LNCaP clone FGC (cell line): ENCODE measurements at regions not wholly inside any gene's neighbourhood (a gene's known extent, or its start where the extent isn't known, plus 50 kb on each side); places are given as distances from the start of the nearest gene placed in this dataset.
A peak's percentile ranks its signal among the peaks of the same experiment; 100 is the strongest.

Source experiments
- DNase-seq: peaks from one replicate; pipeline ENCODE4 v3.0.0-alpha.2; 2011; ENCODE audit warnings: low read depth
- H3K4me3 ChIP-seq: 2 replicates; pipeline ENCODE4 v1.5.1; 2011; ENCODE audit warnings: mild to moderate bottlenecking, low read depth, low read length, control low read depth
- TF ChIP-seq, protein P1 (sequence below): IDR thresholded peaks from 2 replicates; pipeline ENCODE4 v1.5.1; 2012; ENCODE audit warnings: mild to moderate bottlenecking; ENCODE audit not compliant: control insufficient read depth, insufficient read depth; ENCODE audit errors: extremely low read depth

DNA sequence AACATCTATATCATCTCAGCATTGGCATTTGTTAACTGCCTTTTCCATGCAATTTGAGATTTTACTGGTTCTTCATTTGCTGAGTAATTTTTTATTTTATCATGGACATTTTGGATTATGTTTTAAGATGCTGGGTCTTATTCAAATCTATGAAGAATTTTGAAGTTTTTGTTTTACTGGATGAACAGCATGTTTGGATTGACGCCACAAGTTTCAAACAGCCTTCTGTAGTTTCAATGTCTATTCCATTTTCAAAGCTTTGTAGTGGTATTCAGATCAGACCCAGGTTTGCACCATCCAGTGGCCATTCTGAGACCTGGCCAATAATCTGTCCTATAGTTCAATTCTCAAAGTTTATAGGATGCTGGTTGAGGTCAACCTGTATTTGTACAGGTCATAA is 148.4 kb upstream of the STMND1 start:
- TF ChIP-seq, protein P1, sequence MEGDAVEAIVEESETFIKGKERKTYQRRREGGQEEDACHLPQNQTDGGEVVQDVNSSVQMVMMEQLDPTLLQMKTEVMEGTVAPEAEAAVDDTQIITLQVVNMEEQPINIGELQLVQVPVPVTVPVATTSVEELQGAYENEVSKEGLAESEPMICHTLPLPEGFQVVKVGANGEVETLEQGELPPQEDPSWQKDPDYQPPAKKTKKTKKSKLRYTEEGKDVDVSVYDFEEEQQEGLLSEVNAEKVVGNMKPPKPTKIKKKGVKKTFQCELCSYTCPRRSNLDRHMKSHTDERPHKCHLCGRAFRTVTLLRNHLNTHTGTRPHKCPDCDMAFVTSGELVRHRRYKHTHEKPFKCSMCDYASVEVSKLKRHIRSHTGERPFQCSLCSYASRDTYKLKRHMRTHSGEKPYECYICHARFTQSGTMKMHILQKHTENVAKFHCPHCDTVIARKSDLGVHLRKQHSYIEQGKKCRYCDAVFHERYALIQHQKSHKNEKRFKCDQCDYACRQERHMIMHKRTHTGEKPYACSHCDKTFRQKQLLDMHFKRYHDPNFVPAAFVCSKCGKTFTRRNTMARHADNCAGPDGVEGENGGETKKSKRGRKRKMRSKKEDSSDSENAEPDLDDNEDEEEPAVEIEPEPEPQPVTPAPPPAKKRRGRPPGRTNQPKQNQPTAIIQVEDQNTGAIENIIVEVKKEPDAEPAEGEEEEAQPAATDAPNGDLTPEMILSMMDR, result no peak
- H3K4me3 ChIP-seq, result no peak overlapping the region
- DNase-seq, result no peak

DNA sequence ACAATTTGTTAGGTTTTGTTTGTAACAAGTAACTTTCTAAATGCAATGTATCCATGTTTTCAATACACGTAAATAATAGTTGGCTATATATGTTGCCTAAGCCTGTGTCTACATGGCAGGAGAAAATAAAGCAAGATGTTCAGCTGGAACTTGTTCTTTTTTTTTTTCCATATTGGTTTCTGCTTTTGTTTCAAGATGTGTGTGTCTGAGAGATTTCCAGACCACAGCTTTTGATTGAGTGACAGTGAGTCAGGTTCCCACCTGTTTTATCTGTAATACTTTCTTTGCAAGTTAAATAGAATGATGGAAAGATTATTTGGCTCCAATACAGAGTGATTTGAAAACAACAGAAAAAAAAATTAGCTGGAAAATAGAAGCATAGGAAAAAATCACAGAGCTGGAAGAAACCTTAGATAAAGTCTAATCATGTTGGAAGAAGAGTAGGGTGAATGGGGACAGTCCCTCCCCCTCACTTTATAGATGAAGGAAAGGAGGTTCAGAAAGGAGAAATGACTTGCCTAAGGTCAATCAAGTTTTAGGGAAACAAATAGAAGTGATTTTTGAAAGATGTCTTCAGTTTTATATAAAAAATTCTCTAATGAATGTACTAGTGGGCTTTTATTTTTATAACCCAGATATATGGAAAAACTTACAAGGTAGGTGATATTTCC is 150.9 kb upstream of the STMND1 start:
- DNase-seq, result no peak
- TF ChIP-seq, protein P1, result no peak

DNA sequence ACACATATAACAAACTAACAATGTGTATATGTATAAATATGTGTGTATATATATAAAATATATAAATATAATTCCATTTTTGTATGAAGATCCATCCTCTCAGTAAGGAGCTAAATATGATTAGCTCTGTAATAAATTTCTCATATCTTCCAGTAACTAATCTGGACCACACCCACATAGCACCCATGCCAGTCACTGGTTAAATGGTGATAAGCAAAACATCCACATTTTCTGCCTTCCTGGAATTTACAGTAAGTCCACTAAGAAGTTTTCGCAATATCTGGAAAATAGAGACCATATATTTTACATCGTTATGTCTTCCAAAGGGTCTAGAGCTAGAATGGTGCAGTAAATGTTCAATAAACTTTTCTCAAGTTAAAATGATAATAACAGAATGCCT is 151.5 kb upstream of the STMND1 start:
- TF ChIP-seq, protein P1, result no peak
- no peak for DNase-seq
- H3K4me3 ChIP-seq, result no peak overlapping the region

More for the DNA sequence above, 150.9 kb upstream of the STMND1 start:
- H3K4me3 ChIP-seq, result no peak overlapping the region

DNA sequence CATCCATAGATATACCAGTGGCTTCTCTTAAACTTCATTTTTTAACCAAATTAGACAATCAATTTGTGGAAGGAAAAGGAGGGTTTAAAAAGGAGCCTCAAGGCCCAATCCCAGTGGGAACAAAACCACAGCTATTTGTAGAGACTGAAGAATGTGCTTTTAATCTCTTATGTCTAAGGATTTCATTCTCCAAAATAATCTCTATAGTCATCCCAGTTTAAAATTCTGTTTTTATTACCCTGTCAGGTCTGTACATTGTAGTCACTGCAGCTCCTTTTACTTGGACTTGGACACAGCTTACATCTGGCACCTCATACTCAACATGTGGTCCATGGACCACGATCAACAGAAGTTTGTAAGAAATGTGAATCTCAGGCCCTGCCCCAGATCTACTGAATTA is 152.1 kb upstream of the STMND1 start:
- H3K4me3 ChIP-seq, result no peak overlapping the region
- TF ChIP-seq, protein P1, result no peak
- DNase-seq, result no peak

DNA sequence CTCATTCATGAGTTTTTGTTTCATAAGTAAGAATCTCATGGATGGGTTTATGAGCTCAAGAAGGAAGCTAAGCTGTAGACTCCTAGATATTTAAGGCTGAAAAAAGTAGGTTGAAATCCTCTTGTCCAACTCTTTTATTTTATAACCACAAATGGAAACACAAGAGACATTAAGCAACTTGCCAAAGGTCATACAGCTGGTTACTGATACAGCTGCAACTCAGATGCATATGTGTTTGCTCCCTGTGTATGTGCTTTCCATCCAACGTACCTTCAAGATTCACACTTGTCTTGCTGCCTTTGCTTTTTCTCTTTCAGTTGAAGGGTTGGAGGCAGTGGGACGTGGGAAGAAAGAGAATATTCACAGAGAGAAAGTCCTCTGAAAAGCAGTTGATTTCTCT is 153.5 kb upstream of the STMND1 start:
- TF ChIP-seq, protein P1, result no peak
- no peak overlapping the region for H3K4me3 ChIP-seq
- no peak for DNase-seq

DNA sequence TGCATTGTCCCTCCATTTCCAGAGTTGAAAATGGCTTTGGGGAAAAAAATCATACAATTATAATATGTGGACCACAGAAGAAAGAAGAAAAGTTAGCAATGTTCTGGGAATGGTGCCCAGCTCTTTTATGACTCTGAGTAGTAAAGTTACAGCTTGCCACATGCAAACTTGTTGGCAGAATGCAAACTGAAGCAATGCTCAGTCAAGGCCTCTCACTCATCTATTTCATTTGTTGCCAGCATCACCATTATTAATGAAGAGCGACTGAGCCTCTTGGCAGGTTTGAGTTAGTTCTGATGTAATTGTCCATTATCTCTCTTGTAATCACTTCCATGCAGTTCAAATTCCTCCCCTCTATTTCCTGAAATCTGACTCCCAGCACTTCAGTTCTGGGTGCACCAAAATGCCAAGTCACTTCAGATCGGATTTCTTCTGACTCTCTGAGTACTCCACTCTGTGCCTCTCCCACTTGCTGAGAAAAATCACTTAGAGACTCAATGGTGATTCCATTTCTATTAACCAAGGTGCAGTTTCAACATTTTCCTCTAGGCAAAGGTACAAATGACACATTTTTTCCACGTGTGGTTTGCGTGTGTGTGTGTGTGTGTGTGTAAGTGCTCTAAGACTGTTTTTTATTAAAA is 154.4 kb upstream of the STMND1 start:
- DNase-seq, result peak; percentile 90
- H3K4me3 ChIP-seq, result no peak overlapping the region

DNA sequence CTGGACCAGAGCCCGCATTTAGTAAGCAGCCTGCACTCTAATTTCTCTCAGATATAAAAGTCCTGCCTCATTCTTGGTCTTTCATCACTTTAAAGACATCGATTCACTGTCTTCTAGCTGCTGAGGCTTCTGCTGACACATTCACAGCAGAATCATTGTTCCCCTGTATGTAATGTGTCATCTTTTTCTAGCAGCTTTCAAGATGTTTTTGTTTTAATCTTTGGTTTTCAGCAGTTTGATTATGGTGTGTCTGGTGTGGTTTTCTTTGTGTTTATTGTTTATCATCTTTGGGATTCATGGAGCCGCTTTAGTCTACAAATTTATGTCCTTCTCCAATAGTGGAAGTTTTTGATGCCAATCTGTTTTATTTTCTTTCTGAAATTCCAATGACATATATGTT is 157.3 kb upstream of the STMND1 start:
- DNase-seq, result no peak
- H3K4me3 ChIP-seq, result no peak overlapping the region
- TF ChIP-seq, protein P1, result no peak

More for the DNA sequence above, 154.4 kb upstream of the STMND1 start:
- TF ChIP-seq, protein P1, result no peak
